ENCODE measurements at regions not wholly inside any gene's neighbourhood (a gene's known extent, or its start where the extent isn't known, plus 50 kb on each side); places are given as distances from the start of the nearest gene placed in this dataset.

GRCh38 chr20:26279238-26279637, 582.6 kb upstream of the ZNF337 start:
- Histone ChIP-seq H3F3A (replicated peaks; ENCODE audit: low read depth) (no peaks in the 10 kb centered on the region), H3K27me3 (ENCODE audit: insufficient read depth) (no peaks in the 10 kb centered on the region), H3K79me2 (replicated peaks; ENCODE audit: insufficient read depth) (no peaks in the 10 kb centered on the region), H4K20me1 (replicated peaks; ENCODE audit: insufficient read depth) (no peaks in the 10 kb centered on the region), H2AFZ (no peak overlapping the region), H3K9me2 (ENCODE audit: insufficient read depth) (no peaks in the 10 kb centered on the region), H3K4me3 (no peak overlapping the region), H3K4me1 (ENCODE audit: insufficient read depth) (no peaks in the 10 kb centered on the region), H3K27ac (ENCODE audit: low read depth) (no peak overlapping the region), H3K4me2 (no peak overlapping the region), H3K36me3 (ENCODE audit: insufficient read depth) (no peaks in the 10 kb centered on the region)
- H3K36me3 Mint-ChIP-seq (ENCODE audit: low read depth) = no peaks in the 10 kb centered on the region
- peaks cover 3% of the 10 kb centered on the region for H3K27me3 Mint-ChIP-seq (ENCODE audit: insufficient read depth, low read depth, poor library complexity)
- 0 out of 3 replicates have a peak, but pooled peaks cover 3% of the 10 kb centered on the region for H3K9me3 Mint-ChIP-seq
- DNase-seq (ENCODE audit: low spot score) (no peak), ATAC-seq (no peak)
- no peak overlapping the region for H3K27ac Mint-ChIP-seq
- H3K4me3 Mint-ChIP-seq = no peak overlapping the region
- no peaks in the 10 kb centered on the region for H3K4me1 Mint-ChIP-seq
- TF ChIP-seq EZH2phosphoT487 (IDR thresholded peaks at IDR 0.05; ENCODE audit: unreplicated experiment) (no peak), JUNB (IDR thresholded peaks at IDR 0.05; ENCODE audit: unreplicated experiment) (no peak), ZNF331 (CRISPR knock-in tag; IDR thresholded peaks at IDR 0.05; ENCODE audit: low read depth) (no peak), NANOG (IDR thresholded peaks at IDR 0.05; ENCODE audit: borderline replicate concordance) (no peak), ETS1 (IDR thresholded peaks at IDR 0.05) (no peak), STAT1 (IDR thresholded peaks at IDR 0.05; ENCODE audit: unreplicated experiment) (no peak), CTCF (conservative IDR thresholded peaks at IDR 0.05; ENCODE audit: low read depth in 2 of 2) (no peak), REST (IDR thresholded peaks at IDR 0.05; ENCODE audit: unreplicated experiment) (no peak), ZNF114 (CRISPR knock-in tag; IDR thresholded peaks at IDR 0.05) (no peak), POLR2AphosphoS5 (IDR thresholded peaks at IDR 0.05; ENCODE audit: low read depth) (no peak), CREB1 (CRISPR knock-in tag; IDR thresholded peaks at IDR 0.05; ENCODE audit: low read depth) (no peak), EZH2 (IDR thresholded peaks at IDR 0.05; ENCODE audit: low read depth, unreplicated experiment) (no peak), ZNF462 (CRISPR knock-in tag; IDR thresholded peaks at IDR 0.05) (no peak)

Measured in GM23338 (cell line).